ENCODE measurements at regions not wholly inside any gene's neighbourhood (a gene's known extent, or its start where the extent isn't known, plus 50 kb on each side); places are given as distances from the start of the nearest gene placed in this dataset.

DNA sequence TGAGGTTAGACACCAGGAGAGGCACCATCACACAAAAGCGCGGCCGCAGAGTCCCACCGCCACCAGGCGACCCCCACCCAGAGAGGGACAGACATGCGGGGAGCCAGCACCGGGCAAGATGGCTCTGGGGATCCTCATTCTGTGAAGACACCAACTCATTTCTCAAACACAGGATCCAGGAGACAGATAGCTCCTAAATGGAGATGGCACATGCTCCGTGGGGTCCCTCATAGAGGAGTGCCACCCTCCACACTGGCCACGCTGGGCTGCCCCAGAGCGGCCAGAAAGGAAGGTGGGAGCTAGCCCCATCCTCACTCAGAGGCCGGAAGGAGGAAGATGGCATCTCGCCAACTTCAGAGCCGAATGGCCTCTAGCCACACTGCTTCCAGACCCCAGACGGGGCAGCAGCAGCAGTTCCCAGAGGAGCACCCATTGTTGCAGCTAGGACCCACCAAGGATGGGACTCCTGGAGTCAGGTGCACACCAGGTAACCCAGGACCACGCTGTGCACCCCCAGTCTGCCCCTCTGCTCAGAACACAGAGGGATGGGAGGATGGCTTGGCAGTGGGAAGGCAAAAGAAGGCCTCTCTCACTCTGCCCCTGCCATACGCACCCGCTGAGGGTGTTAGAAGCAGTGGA, 78.6 kb downstream of the ZIC5 start:
- no peak for DNase-seq

DNA sequence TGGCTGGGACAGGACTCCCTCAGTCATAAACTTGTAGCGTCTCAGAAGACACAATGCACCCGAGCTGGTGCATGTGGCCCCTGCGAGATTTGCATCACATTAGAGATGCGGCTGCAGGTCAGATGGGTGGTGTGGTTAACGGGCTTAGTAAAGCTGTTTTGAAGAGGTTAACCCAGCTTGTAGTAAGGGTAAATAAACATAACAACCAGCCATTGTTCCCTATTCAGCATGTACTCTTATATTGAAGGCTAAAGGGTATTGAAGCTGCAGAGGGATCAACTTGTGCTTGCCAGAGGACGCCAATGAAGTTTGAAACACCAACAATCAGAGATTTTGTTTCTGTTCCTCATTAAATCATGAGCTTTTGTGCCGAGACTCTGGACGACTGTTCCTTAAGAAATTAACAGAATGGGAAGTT, 79.4 kb downstream of the ZIC5 start:
- DNase-seq = peak in 1 of 2 donors; percentile 65

DNA sequence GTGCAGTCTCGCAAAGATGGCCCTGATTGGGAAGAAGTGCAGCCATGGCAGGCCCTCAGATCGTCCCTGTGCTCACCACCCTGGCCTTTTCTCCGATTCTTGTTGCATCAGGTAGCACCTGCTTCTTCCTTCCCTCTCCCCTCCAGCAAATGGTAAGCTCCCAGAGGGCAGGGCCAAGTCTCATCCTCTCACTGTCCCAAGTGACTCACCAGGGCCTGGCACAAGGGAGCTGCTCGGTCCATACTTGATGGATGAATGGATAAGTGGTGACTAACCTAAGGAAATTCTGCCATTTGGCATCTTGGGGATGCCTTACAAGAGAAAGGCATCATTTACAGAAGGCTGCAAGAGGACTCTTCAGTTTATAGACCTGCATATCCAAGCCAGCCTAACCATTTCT, 84.9 kb downstream of the ZIC5 start:
- DNase-seq = no peak

DNA sequence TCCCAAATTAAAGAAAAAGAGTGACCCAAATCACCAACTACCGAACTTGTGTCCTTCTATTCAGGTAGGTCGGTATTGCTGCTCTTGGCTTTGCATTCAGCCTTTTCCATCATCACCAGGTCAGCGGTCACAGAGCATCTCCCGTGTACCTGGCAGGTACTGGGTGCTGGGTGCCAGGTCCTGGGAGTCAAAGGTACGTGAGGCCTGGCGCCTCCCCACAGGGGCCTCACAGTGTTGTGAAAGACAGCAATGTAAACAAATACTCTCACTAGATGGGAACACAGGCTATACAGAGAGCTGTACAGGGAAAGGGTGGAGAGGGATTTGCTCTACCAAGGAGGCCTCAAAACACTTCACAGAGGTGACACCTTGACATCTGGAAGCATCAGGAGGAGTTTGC, 86.7 kb downstream of the ZIC5 start:
- no peak for DNase-seq

DNA sequence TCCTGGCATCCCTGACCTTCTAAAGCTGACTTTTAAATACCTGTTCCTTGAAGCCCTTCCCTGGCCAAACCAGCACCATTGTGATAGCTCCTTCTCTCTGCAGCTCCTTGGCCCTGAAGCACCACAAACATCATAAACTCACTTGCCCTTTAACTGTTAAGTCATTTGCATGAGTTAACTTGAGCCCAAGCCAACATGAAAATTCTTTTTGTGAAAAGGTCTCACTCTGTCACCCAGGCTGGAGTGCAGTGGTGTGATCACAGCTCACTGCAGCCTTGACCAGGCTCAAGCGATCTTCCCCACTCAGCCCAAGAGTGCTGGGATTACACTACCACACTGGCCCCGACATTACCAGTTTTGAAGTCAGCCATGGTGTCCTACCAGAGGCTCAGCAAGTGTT, 87.8 kb downstream of the ZIC5 start:
- no peak for DNase-seq

DNA sequence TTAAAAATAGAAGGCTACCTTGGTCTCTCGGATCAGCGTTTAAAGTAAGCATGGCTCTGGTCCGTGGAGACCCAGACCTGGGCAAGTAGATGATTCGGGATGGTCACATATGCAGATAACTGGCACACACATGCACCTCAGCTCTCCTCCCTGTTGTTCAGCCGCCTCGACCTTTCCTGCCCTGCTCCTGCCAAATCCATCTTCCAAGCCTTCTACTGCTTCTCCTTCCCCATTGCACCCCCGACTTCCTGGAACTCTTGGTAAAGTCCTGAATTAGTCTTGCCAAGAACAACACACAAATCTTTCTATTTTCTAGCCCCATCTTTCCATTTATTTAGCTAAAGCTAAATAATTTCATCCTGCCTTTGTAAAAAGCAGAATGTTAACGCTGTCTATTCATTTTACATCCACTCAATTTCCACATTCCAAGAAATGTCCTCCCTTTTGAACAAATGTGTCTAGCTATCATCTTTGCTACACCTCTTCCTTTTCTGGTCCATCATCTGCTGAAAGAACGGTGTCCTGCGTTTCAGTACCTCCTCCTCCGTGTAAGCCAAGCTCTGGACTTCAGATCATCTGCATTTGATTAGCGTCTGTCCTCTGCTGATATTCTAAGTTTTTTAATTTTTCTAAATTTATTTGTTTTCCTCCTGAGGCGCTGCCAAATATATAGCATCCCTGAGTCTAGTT, 92.5 kb downstream of the ZIC5 start:
- no peak for DNase-seq

DNA sequence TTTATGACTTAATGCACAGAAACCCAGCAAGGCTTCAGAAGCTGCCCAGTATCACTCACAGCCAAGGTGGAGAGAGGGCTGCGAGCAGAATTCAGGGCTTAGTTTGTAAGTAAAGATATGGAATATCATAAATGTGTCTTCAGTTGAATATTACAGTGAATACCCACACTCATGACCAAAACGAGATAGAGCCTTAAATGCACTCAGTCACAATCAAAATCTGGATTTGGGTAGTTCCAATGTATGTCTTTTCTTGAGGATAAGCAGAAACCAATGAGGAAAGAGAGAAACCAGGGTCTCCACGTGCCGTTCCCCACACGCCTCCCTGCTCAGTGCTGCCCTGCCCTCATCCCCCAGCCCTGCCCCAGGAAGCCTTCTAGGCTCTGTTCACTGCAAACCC, 94.9 kb downstream of the ZIC5 start:
- DNase-seq = no peak

DNA sequence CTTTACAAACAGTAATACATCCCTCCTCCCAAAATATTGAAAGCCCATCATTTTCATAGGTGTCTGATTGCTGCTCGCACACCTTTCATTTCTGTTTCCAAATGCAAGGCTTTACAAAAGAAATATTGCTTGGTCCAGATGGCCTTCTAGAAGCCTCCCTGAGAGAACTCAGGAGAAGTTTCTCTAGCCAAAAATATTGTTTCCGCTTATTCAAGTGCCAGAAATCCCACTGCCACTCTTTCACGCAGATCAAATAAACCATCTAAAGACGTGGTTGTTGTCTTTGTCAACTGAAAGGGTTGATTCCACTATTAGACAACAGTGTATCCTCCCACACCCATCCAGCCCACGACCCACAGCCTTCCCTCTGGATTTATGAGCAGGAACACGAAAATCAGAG, 96.2 kb downstream of the ZIC5 start:
- DNase-seq = no peak

DNA sequence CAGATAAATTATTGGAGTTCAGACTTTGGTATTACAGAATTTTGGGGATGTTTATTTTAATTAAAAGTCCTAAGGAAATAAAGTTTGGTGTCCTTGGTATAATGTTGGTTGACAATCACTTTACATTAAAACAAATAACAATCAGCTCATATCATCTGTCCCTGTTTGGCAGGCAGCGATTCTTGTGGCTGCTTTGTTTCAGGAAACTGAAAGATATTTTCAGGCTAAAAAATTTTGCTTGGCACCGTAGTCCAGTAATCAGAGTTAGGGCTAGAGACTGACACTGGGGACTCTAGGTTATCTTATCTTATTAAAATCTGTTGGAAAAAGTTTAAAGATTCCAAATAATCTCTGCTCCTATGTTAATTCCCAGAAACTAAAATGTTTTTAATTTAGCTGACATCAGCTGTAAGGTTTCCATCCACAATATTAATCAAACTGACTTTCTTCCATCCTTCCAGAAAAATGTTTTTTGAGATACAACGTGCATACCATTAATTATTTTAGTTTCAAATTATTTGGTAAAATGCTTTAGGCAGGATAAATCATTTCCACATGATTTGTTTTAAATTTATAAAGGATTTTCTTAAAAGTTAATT, 97.6 kb downstream of the ZIC5 start:
- DNase-seq = no peak

DNA sequence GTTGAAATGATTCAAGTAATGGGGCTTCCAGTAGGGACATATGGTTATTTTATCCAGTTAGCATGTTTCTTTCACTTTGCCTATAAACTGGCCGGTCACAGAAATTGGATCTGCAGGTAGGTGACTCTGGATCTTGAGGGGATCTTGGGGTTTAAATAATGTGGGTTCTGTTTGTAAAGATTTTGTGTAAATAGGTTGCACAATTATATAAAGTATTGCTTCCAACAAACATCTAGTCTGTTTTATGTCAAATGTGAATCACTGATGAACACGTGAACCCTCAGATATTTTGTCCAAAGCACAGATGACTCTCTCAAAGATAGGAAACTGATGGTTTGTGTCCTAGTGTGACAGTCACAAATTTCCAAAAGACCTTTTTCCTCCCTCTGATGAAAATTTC, 98.4 kb downstream of the ZIC5 start:
- no peak for DNase-seq

DNA sequence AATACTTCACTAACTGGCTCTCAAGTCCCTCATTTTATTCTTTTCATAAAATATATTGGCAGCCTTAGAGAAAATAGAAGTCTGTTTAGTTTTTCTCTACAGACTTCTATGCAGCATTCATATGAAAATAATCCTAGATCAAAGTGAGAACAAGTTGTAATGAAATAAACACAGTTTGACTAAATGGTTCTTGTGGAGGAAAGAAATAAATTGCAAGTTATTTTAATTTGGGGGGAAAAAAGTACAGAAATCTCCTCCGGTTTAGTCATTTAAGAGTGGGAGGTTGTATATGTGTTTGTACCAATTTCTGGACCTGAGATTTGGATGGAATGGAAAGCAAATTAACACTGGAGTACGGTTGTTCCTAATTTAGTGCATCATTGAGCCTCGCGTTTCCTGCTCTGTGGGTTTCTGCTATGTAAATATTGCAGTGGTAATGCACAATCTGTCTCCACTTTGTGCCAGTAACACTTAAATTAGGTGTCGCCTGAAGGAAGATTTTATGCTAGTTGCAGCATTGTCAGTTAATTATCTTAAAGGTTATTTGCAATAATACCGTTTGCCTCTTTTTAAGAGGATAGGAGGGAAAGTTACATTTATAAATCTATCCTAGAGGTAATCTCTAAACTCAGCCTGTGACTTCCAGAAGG, 100.2 kb downstream of the ZIC5 start:
- DNase-seq = no peak

DNA sequence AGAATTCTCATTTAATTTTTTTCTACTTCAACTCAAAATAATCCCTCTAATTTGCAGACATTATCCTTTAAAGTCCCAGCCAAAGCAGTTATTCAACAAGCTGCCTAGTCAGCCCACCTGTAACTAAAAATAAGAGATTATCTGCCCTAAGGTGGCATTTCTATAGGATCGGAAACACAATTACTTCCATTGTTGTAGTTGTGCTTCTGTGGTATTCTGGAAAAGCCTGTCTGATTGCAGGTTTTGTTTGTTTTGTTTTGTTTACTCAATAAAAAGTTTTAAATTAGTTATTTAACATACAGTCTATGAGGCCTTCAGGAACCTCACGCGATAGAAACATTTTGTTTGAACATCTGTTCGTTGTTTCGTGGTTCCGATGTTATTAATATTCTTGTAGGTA, 101.0 kb downstream of the ZIC5 start:
- no peak for DNase-seq

DNA sequence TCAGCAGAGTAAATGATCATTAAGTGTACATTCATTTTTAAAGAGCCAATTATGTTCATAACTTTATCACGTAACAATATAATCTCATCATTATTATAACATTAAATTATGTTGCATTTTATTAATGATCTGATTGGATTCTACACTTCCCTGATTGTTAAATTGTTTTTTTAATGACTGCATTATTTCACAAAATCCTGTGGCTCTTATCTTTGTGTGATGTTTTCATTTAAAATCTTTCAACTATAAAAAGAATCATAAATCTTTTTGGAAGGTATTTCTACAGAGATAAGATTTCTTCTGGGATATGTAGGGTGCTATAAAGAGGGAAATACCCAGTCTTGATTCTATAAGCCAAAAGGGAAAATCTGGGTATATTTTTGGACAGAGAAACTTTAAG, 101.7 kb downstream of the ZIC5 start:
- no peak for DNase-seq

DNA sequence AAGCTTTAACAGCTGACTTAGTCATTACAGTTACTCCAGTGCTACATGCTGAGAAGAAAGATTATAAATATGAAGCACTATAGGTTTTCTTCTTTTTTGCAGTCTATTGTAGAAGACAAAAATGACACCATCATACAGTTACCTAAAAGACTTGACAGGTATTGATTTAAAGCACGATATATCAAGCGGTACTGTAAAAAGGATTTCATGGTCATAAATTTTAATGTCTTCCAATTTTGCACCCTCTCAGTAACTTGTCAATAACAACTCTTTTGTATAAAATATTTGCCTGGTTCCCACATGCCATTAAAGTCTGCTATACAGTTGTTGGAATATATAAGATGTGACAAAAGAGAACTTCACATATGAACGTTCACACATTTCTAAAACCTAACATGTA, 102.8 kb downstream of the ZIC5 start:
- no peak for DNase-seq

DNA sequence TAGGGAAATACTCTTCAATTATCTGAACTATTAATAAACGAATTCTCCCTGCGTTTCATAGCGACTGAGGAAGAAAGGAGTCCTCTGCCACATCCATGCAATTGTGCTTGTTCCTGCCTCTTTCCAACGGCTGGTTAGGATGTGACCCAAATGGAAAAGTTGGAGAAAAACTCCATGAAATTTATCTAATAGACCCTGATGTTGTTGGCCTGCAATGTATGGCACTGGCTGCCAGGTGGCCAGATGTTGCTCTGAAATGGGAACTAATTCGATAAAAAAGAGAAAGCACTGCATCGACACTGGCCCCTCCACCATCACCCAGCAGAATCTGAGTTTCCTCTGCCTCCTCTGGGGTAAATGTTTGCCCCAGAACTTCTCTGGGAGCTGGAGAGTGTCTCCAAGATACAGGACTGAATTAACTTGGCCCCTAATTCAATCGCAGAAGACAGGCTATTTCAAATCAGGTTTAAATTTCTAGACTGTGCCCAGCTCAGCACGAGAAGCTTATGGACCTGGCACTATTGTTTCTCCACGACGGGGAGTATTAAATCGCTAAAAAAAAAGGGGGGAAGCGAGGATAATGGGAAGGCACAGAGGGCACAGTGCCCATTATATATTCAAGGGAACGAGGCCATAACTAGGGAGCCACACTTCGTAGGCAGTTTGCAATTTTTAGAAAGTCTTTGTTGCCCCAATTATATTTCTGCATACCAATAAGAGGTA, 103.9 kb downstream of the ZIC5 start:
- DNase-seq = no peak

DNA sequence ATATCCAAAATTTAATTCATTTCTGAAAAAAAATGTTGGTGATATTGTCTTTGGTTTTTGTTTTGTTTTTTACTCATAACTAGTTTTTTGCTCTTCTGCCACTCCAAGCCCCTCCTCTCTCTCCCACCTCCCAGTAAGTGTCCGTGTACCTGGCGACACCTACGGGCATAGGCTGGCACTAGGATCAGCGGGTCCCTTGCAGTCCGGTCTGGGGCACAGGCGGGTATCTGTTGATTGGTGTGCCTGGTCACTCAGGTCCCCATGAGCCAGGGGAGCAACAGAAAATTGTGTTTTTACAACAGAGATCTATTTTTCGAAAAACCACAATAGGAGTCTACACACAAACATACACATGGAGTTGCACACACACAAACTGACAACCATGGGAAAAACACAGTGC, 104.8 kb downstream of the ZIC5 start:
- no peak for DNase-seq

DNA sequence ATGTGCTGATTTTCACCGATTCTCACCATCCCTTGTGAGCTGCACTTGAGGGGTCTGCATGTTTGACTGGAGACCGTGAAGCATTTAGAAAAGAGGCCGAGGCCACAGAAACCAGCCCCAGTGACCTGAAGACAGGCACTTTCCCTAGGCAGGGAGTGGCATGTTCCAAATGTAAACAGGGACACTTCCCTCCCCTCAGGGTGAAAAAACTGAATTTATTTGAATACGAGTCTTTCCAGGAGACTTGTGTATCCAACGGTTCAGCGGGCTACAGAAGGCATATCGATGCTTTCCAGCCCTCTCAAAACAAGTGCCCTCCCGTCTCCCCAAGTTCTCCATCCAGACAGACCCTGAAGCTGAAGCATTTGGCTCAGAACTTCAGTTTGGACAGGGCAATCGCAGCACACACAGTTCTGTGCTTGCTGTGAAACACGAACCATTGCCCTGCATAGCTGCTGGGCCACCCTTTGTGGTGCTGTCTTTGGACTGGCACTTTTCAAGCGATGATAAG, 106.1 kb downstream of the ZIC5 start:
- no peak for DNase-seq

DNA sequence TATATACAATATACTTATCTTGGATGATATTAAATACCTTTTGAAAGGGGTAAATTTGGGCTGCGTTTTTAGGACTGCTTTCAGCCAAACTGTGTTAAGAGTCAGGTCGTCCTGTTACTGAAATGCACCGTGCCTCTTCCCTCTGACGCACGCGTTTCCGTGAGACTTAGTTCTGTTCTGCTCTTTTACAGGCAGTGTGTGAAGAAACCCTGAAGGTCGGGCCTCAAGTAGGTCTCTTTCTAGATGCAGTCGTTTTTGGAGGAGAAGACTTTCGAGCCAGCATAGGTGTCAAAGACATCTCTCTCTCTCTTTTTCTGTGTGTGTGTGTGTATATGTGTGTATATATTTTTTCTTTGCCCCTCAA, 107.0 kb downstream of the ZIC5 start:
- DNase-seq = no peak

DNA sequence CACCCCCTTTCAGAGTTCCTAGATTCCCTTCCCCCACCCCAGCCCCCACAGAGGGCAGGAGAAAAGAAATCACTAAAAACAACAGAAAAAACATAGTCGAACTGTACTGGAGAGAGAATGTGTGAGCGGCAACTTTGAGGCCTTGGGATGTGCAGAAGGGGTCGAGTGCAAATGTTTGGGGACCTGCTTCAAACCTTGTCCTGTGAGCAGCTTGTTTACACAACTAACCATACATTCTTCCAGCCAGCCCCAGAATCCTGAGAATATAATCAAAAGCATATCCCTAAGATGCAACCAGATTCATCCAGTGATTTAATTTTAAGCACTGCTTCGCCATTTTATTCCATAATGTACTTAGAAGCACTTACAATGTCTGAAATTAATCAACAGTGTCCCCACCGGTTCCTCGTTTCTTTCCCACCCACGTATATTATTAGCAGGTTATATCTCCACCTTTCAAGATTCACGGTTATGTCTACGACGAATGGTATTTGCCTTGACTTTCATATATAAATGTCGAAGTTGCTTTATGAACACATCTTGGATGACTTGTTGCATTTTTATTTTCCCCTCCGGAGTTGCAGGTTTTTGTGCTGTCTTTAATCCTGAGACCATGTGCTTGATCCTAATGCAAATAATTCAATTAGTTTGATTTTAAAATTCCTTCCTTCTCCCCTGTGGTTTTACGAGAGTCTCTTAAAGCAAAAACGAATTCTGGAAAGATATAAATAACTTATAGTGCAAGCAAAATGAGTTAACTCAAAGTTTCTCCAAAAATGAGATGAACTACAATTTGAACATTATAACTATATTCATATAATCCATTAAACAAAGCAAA, 107.6 kb downstream of the ZIC5 start:
- no peak for DNase-seq

DNA sequence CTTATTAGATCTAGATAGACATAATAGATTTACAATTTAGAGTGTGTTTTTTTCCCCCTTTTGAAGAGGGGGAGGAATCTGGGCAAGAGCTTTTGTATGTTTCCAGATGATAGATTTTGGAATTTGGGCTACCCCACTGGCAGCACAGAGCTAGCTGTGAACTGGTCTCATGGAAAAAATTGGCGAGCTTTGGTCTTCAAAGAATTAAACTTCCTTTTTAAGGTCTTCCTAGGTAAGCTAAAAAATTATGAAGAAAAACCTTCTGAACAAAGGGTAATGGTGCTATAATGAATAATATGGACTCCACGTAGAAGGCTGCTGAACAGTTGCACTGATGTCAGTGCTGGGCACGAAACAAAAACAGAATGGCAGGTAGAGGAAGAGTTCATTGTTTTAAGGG, 109.3 kb downstream of the ZIC5 start:
- no peak for DNase-seq

DNA sequence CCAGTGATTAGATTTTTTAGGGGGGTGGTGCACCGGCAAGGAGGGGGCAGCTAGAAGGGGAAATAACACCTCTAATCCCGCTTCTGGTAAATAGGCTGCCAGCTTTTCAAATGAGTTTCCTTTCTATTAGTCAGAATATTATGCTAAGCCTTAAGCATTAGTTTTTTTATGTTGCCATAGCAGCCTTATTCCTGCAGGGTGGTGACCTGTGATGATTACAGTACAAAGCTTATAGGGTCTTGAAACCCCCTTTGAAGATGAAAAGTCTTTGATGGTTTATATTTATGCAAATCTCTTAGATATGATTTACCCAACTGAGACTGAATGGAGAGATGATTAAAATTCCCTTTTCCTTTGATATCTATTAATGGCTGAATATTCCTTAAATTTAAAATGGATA, 109.8 kb downstream of the ZIC5 start:
- no peak for DNase-seq

DNA sequence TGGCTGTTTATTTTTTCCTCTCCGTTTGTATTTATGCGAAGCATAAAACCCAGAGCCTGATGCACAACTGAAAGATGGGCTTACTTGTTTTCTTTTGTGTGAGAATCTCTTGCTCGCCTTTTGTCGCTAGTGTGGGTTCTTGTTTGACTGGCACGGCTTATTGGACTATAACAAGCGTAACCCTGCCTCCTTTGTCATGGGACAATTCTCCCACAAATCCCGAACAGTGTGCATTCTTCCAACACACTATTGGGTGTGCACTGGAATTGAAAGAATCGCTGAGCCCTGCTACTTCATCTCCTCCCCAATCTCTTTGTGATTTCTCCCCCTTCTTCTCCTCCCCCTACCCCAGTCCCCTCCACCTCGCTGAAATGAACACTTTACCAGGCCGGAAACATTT, 110.8 kb downstream of the ZIC5 start:
- no peak for DNase-seq

Measured in hippocampal formation (tissue), 2 donors.